ENCODE measurements at regions not wholly inside any gene's neighbourhood (a gene's known extent, or its start where the extent isn't known, plus 50 kb on each side); places are given as distances from the start of the nearest gene placed in this dataset.

DNA sequence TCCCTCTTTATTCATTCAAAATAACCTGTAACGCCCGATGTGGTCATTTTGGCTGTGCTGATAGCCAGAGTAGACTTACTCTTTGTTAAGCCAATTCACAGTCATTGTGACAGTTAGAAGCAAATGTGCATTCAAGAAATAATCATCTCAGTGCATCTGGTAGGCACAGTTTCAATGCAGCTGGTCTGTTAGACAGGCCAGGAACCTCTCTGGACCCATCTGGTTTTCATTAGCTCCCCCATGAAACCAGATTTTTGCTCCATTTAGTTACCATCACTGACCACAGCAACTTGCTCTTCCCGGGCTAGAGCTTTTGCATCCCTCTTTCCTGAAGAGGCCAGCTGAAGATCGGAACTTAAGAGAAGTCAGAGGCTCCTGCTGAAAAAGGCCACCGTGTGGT, 284.2 kb downstream of the NSG2 start:
- Histone ChIP-seq H4K20me1 (ENCODE audit: insufficient read depth) (no peaks in the 10 kb centered on the region), H3K9ac (ENCODE audit: low read length) (no peak overlapping the region), H2AFZ (ENCODE audit: low read depth, low read length, poor library complexity, severe bottlenecking) (no peak overlapping the region), H3K9me3 (ENCODE audit: control insufficient read depth in 1 of 2, insufficient read depth in 1 of 2, low read depth in 1 of 2, low read length in 2 of 2) (no peaks in the 10 kb centered on the region), H3K4me3 (replicated peaks in 1 of 2; ENCODE audit: low read depth in 1 of 2, low read length in 2 of 2) (no peak overlapping the region), H3K9me2 (ENCODE audit: insufficient read depth) (no peaks in the 10 kb centered on the region), H3K27me3 (ENCODE audit: insufficient read depth, low read length) (peaks cover 8% of the 10 kb centered on the region; the same call in 1 of the 2 replicates), H3K79me2 (ENCODE audit: insufficient read depth, low read length) (no peaks in the 10 kb centered on the region), H3K27ac (ENCODE audit: low read depth, low read length) (no peak overlapping the region), H3K4me2 (ENCODE audit: low read length) (no peak overlapping the region), H3K4me1 (ENCODE audit: control insufficient read depth in 1 of 2, insufficient read depth in 2 of 2, low read length in 2 of 2) (peaks cover 14 to 15% of the 10 kb centered on the region in 2 experiments), H3K36me3 (ENCODE audit: control insufficient read depth in 1 of 2, insufficient read depth in 2 of 2, low read length in 2 of 2) (no peaks in the 10 kb centered on the region)
- DNase-seq (ENCODE audit: low read depth, low spot score) (no peak), ATAC-seq (no peak)
- TF ChIP-seq, protein P1, sequence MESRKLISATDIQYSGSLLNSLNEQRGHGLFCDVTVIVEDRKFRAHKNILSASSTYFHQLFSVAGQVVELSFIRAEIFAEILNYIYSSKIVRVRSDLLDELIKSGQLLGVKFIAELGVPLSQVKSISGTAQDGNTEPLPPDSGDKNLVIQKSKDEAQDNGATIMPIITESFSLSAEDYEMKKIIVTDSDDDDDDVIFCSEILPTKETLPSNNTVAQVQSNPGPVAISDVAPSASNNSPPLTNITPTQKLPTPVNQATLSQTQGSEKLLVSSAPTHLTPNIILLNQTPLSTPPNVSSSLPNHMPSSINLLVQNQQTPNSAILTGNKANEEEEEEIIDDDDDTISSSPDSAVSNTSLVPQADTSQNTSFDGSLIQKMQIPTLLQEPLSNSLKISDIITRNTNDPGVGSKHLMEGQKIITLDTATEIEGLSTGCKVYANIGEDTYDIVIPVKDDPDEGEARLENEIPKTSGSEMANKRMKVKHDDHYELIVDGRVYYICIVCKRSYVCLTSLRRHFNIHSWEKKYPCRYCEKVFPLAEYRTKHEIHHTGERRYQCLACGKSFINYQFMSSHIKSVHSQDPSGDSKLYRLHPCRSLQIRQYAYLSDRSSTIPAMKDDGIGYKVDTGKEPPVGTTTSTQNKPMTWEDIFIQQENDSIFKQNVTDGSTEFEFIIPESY (IDR thresholded peaks at IDR 0.05; ENCODE audit: extremely low read depth, insufficient replicate concordance, low read length), result no peak
- TF ChIP-seq, protein P2, sequence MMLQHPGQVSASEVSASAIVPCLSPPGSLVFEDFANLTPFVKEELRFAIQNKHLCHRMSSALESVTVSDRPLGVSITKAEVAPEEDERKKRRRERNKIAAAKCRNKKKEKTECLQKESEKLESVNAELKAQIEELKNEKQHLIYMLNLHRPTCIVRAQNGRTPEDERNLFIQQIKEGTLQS (IDR thresholded peaks at IDR 0.05), result no peak
- TF ChIP-seq EGR1 (IDR thresholded peaks at IDR 0.05; ENCODE audit: low read depth) (no peak), YY1 (IDR thresholded peaks at IDR 0.05; ENCODE audit: extremely low read depth, insufficient replicate concordance, low read depth, low read length) (no peak), FOSL1 (IDR thresholded peaks at IDR 0.05; ENCODE audit: low read depth) (no peak), JUND (IDR thresholded peaks at IDR 0.05) (no peak), POLR2A (IDR thresholded peaks at IDR 0.05; ENCODE audit: borderline replicate concordance, extremely low read depth, insufficient read depth, insufficient read length) (no peak), SRF (IDR thresholded peaks at IDR 0.05; ENCODE audit: low read depth) (no peak), ELF1 (IDR thresholded peaks at IDR 0.05; ENCODE audit: borderline replicate concordance, low read depth) (no peak), EZH2phosphoT487 (IDR thresholded peaks at IDR 0.05; ENCODE audit: borderline replicate concordance) (no peak), EZH2 (IDR thresholded peaks at IDR 0.05) (no peak), ZFX (IDR thresholded peaks at IDR 0.05) (no peak)
- TF ChIP-seq, protein P3, sequence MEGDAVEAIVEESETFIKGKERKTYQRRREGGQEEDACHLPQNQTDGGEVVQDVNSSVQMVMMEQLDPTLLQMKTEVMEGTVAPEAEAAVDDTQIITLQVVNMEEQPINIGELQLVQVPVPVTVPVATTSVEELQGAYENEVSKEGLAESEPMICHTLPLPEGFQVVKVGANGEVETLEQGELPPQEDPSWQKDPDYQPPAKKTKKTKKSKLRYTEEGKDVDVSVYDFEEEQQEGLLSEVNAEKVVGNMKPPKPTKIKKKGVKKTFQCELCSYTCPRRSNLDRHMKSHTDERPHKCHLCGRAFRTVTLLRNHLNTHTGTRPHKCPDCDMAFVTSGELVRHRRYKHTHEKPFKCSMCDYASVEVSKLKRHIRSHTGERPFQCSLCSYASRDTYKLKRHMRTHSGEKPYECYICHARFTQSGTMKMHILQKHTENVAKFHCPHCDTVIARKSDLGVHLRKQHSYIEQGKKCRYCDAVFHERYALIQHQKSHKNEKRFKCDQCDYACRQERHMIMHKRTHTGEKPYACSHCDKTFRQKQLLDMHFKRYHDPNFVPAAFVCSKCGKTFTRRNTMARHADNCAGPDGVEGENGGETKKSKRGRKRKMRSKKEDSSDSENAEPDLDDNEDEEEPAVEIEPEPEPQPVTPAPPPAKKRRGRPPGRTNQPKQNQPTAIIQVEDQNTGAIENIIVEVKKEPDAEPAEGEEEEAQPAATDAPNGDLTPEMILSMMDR (IDR thresholded peaks at IDR 0.05 in 2 of 3, conservative IDR thresholded peaks at IDR 0.05 in 1 of 3; ENCODE audit: borderline replicate concordance in 1 of 3, insufficient read depth in 1 of 3, low read depth in 2 of 3, low read length in 2 of 3), result no peak
- TF ChIP-seq, protein P4, sequence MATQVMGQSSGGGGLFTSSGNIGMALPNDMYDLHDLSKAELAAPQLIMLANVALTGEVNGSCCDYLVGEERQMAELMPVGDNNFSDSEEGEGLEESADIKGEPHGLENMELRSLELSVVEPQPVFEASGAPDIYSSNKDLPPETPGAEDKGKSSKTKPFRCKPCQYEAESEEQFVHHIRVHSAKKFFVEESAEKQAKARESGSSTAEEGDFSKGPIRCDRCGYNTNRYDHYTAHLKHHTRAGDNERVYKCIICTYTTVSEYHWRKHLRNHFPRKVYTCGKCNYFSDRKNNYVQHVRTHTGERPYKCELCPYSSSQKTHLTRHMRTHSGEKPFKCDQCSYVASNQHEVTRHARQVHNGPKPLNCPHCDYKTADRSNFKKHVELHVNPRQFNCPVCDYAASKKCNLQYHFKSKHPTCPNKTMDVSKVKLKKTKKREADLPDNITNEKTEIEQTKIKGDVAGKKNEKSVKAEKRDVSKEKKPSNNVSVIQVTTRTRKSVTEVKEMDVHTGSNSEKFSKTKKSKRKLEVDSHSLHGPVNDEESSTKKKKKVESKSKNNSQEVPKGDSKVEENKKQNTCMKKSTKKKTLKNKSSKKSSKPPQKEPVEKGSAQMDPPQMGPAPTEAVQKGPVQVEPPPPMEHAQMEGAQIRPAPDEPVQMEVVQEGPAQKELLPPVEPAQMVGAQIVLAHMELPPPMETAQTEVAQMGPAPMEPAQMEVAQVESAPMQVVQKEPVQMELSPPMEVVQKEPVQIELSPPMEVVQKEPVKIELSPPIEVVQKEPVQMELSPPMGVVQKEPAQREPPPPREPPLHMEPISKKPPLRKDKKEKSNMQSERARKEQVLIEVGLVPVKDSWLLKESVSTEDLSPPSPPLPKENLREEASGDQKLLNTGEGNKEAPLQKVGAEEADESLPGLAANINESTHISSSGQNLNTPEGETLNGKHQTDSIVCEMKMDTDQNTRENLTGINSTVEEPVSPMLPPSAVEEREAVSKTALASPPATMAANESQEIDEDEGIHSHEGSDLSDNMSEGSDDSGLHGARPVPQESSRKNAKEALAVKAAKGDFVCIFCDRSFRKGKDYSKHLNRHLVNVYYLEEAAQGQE (IDR thresholded peaks at IDR 0.05; ENCODE audit: low read depth), result no peak
- ChIA-PET POLR2A (no interaction called here), RAD21 (ENCODE audit: low non-redundant PET in 1 of 2, low total read pairs in 2 of 2, uncharacterized antibody in 2 of 2, unreplicated experiment in 2 of 2) (no interaction called here), CTCF (no interaction called here)
- no TSS peak for BruUV-seq (replicated peaks)
- intact Hi-C loops (cut with micrococcal nuclease), result loop anchor here (10.0 kb wide), 1 partner anchor 205 kb away; no protein-coding TSS in a partner anchor

Measured in HCT116 (cell line).